Loucy (cell line): ENCODE measurements at regions not wholly inside any gene's neighbourhood (a gene's known extent, or its start where the extent isn't known, plus 50 kb on each side); places are given as distances from the start of the nearest gene placed in this dataset.
A peak's percentile ranks its signal among the peaks of the same experiment; 100 is the strongest.

Source experiments
- H2AFZ ChIP-seq: fragments of 200-600 bp; sonication (generic); 2 replicates; pipeline ENCODE4 v1.6.0; 2016; ENCODE audit warnings: antibody characterized with exemption, mild to moderate bottlenecking, low read length, moderate library complexity
- H3F3A ChIP-seq: fragments of 200-600 bp; 2 replicates; pipeline ENCODE4 v1.6.0; 2016; ENCODE audit warnings: antibody characterized with exemption, low read depth, mild to moderate bottlenecking
- H3K27me3 ChIP-seq: fragments of 200-600 bp; sonication (generic); 2 replicates; pipeline ENCODE4 v1.6.1; 2014; ENCODE audit warnings: low read length, mild to moderate bottlenecking; ENCODE audit not compliant: insufficient read depth, poor library complexity, severe bottlenecking
- H3K36me3 ChIP-seq: fragments of 200-600 bp; sonication (generic); 2 replicates; pipeline ENCODE4 v1.6.1; 2016; ENCODE audit warnings: low read length; ENCODE audit not compliant: insufficient read depth
- H3K4me1 ChIP-seq: fragments of 200-600 bp; sonication (generic); 2 replicates; pipeline ENCODE4 v1.5.1; 2014; ENCODE audit warnings: low read length, mild to moderate bottlenecking; ENCODE audit not compliant: insufficient read depth, poor library complexity, severe bottlenecking
- H3K4me2 ChIP-seq: fragments of 200-600 bp; sonication (generic); 2 replicates; pipeline ENCODE4 v1.6.0; 2014; ENCODE audit warnings: antibody characterized with exemption, low read length, low read depth, mild to moderate bottlenecking; ENCODE audit not compliant: poor library complexity, severe bottlenecking
- H3K4me3 ChIP-seq: fragments of 200-600 bp; sonication (generic); 2 replicates; pipeline ENCODE4 v1.5.1; 2014; ENCODE audit warnings: low read length, mild to moderate bottlenecking, mixed read lengths; ENCODE audit not compliant: poor library complexity, severe bottlenecking
- H3K79me2 ChIP-seq: fragments of 200-600 bp; sonication (generic); 2 replicates; pipeline ENCODE4 v1.6.1; 2014; ENCODE audit warnings: low read length; ENCODE audit not compliant: insufficient read depth
- H3K9ac ChIP-seq: fragments of 200-600 bp; sonication (generic); 2 replicates; pipeline ENCODE4 v1.6.0; 2014; ENCODE audit warnings: mild to moderate bottlenecking, low read depth, low read length, moderate library complexity; ENCODE audit not compliant: poor library complexity, severe bottlenecking
- H3K9me2 ChIP-seq: fragments of 200-600 bp; sonication (generic); replicated peaks from 2 replicates; pipeline ENCODE4 v1.6.1; 2016; ENCODE audit warnings: low read depth, low read length, mixed read lengths
- H3K9me3 ChIP-seq: fragments of 200-600 bp; sonication (generic); 2 replicates; pipeline ENCODE4 v1.6.1; 2014; ENCODE audit warnings: mild to moderate bottlenecking, antibody characterized with exemption, low read length, low read depth; ENCODE audit not compliant: insufficient read depth
- H4K20me1 ChIP-seq: fragments of 200-600 bp; sonication (generic); 2 replicates; pipeline ENCODE4 v1.6.0; 2014; ENCODE audit warnings: antibody characterized with exemption, low read length, mild to moderate bottlenecking; ENCODE audit not compliant: insufficient read depth, poor library complexity, severe bottlenecking
- CTCF ChIP-seq: fragments of 200-600 bp; sonication (generic); conservative IDR thresholded peaks from 2 replicates; pipeline ENCODE4 v1.5.1; 2014; ENCODE audit warnings: mild to moderate bottlenecking, antibody characterized with exemption, low read length
- EZH2phosphoT487 ChIP-seq: fragments of 200-600 bp; IDR thresholded peaks from 2 replicates; pipeline ENCODE4 v1.6.1; 2018; ENCODE audit warnings: antibody characterized with exemption, mild to moderate bottlenecking, moderate library complexity, borderline replicate concordance

- Histone ChIP-seq H3K79me2 (no peaks in the 10 kb centered on the region), H3K9me3 (no peaks in the 10 kb centered on the region), H3K4me2 (peak overlapping the region; percentile 14), H4K20me1 (no peaks in the 10 kb centered on the region), H3K4me3 (no peak overlapping the region), H3K36me3 (no peaks in the 10 kb centered on the region), H3K4me1 (peaks cover 3% of the 10 kb centered on the region), H3K27me3 (no peaks in the 10 kb centered on the region), H3F3A (no peaks in the 10 kb centered on the region), H2AFZ (peak overlapping the region; percentile 52), H3K9ac (no peak overlapping the region), H3K9me2 (no peaks in the 10 kb centered on the region)
- no peak for TF ChIP-seq EZH2phosphoT487
- peak; percentile 86 for TF ChIP-seq CTCF
Observed at GRCh38 chr12:98424726-98425401, 90.5 kb upstream of the TMPO start.

GRCh38 chr12:98425859-98426258, 89.5 kb upstream of the TMPO start:
- Histone ChIP-seq H2AFZ (no peak overlapping the region), H3K9me3 (no peaks in the 10 kb centered on the region), H3K4me3 (no peak overlapping the region), H3K9ac (no peak overlapping the region), H3K4me1 (peaks cover 3% of the 10 kb centered on the region), H3K27me3 (no peaks in the 10 kb centered on the region), H4K20me1 (no peaks in the 10 kb centered on the region), H3K4me2 (no peak overlapping the region), H3F3A (no peaks in the 10 kb centered on the region), H3K36me3 (no peaks in the 10 kb centered on the region), H3K9me2 (no peaks in the 10 kb centered on the region), H3K79me2 (no peaks in the 10 kb centered on the region)
- no peak for TF ChIP-seq CTCF
- no peak for TF ChIP-seq EZH2phosphoT487

DNA sequence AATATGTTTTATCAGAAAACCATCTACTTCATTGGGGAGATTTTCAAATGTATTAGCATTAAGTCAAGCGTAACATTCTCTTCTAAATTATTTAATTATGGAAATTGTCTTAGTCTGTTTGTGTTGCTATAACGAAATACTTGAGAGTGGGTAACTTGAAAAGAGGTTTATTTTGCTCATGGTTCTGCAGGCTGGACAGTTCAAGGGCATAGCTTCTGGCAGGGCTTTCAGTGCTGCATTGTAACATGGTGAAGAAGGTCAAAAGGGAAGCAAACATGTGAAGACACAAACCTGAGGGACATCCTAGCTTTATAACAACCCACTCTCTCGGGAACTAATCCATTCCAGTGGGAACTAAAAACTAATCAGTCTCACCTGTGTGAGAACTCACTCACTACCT, 84.3 kb upstream of the TMPO start:
- Histone ChIP-seq H3K79me2 (no peaks in the 10 kb centered on the region), H3K9me3 (no peaks in the 10 kb centered on the region), H3K9ac (no peak overlapping the region), H3K9me2 (no peaks in the 10 kb centered on the region), H3K27me3 (no peaks in the 10 kb centered on the region), H3K4me1 (no peaks in the 10 kb centered on the region), H3K36me3 (no peaks in the 10 kb centered on the region), H4K20me1 (no peaks in the 10 kb centered on the region), H3K4me2 (no peak overlapping the region), H2AFZ (no peak overlapping the region), H3F3A (no peaks in the 10 kb centered on the region), H3K4me3 (no peak overlapping the region)
- no peak for TF ChIP-seq EZH2phosphoT487
- TF ChIP-seq CTCF, result no peak
